Karpas-422 (cell line): ENCODE measurements at regions not wholly inside any gene's neighbourhood (a gene's known extent, or its start where the extent isn't known, plus 50 kb on each side); places are given as distances from the start of the nearest gene placed in this dataset.

ENCODE experiments used
- DNase-seq: peaks from one replicate; pipeline ENCODE4 v3.0.0-alpha.2; 2015
- H2AFZ ChIP-seq: fragments of 200-600 bp; sonication (generic); 2 replicates; pipeline ENCODE4 v1.6.1; 2014; ENCODE audit warnings: antibody characterized with exemption, low read length, mixed read lengths
- H3K27ac ChIP-seq: fragments of 200-600 bp; sonication (generic); 2 replicates; pipeline ENCODE4 v1.5.1; 2014; ENCODE audit warnings: mild to moderate bottlenecking, low read length, moderate library complexity
- H3K27me3 ChIP-seq: fragments of 200-600 bp; sonication (generic); 2 replicates; pipeline ENCODE4 v1.6.1; 2014; ENCODE audit warnings: low read length, mixed read lengths
- H3K36me3 ChIP-seq: fragments of 200-600 bp; sonication (generic); 2 replicates; pipeline ENCODE4 v1.6.1; 2014; ENCODE audit warnings: low read length, mixed read lengths; ENCODE audit not compliant: insufficient read depth
- H3K4me1 ChIP-seq: fragments of 200-600 bp; sonication (generic); 2 replicates; pipeline ENCODE4 v1.6.1; 2014; ENCODE audit warnings: mild to moderate bottlenecking, low read length, mixed read lengths
- H3K4me2 ChIP-seq: fragments of 200-600 bp; sonication (generic); 2 replicates; pipeline ENCODE4 v1.6.1; 2014; ENCODE audit warnings: low read length, low read depth, mild to moderate bottlenecking; ENCODE audit not compliant: poor library complexity, severe bottlenecking
- H3K4me3 ChIP-seq: fragments of 200-600 bp; sonication (generic); 2 replicates; pipeline ENCODE4 v1.5.1; 2014; ENCODE audit warnings: mild to moderate bottlenecking, antibody characterized with exemption, low read length, mixed read lengths
- H3K79me2 ChIP-seq: fragments of 200-600 bp; sonication (generic); 2 replicates; pipeline ENCODE4 v1.6.1; 2014; ENCODE audit warnings: mild to moderate bottlenecking, low read length, mixed read lengths
- H3K9ac ChIP-seq: fragments of 200-600 bp; sonication (generic); 2 replicates; pipeline ENCODE4 v1.6.0; 2014; ENCODE audit warnings: low read length
- H3K9me2 ChIP-seq: fragments of 200-600 bp; sonication (generic), shearing (Covaris generic); replicated peaks from 2 replicates; pipeline ENCODE4 v1.6.0; 2014; ENCODE audit warnings: mild to moderate bottlenecking, low read length, moderate library complexity; ENCODE audit not compliant: insufficient read depth
- H3K9me3 ChIP-seq: fragments of 300-700, 200-600 bp; sonication (generic); 2 replicates; pipeline ENCODE4 v1.6.1; 2014; ENCODE audit warnings: low read length, mixed read lengths
- H4K20me1 ChIP-seq: fragments of 200-600 bp; sonication (generic); 2 replicates; pipeline ENCODE4 v1.6.1; 2014; ENCODE audit warnings: mild to moderate bottlenecking, antibody characterized with exemption, low read length, low read depth; ENCODE audit not compliant: insufficient read depth

GRCh38 chr2:41293491-41293890, 754.3 kb upstream of the PKDCC start:
- H3K4me2 ChIP-seq: no peak overlapping the region
- H3K9me3 ChIP-seq: no peaks in the 10 kb centered on the region
- H3K9ac ChIP-seq: no peak overlapping the region
- H4K20me1 ChIP-seq: no peaks in the 10 kb centered on the region
- H3K4me1 ChIP-seq: no peaks in the 10 kb centered on the region
- no peaks in the 10 kb centered on the region for H3K36me3 ChIP-seq
- DNase-seq: no peak
- no peak overlapping the region for H3K27ac ChIP-seq
- H2AFZ ChIP-seq: no peak overlapping the region
- no peak overlapping the region for H3K4me3 ChIP-seq
- H3K9me2 ChIP-seq: no peaks in the 10 kb centered on the region
- H3K79me2 ChIP-seq: no peaks in the 10 kb centered on the region
- H3K27me3 ChIP-seq: no peaks in the 10 kb centered on the region; the same call in 1 of the 2 replicates

- Histone ChIP-seq H3K9ac (no peak overlapping the region), H3K9me2 (no peaks in the 10 kb centered on the region), H3K9me3 (no peaks in the 10 kb centered on the region), H3K4me3 (no peak overlapping the region), H3K27me3 (no peaks in the 10 kb centered on the region; the same call in 1 of the 2 replicates), H3K4me1 (no peaks in the 10 kb centered on the region), H3K36me3 (no peaks in the 10 kb centered on the region), H3K4me2 (no peak overlapping the region), H4K20me1 (no peaks in the 10 kb centered on the region), H2AFZ (no peak overlapping the region), H3K27ac (no peak overlapping the region), H3K79me2 (no peaks in the 10 kb centered on the region)
- DNase-seq: no peak
Measured at GRCh38 chr2:41294331-41294730, 753.5 kb upstream of the PKDCC start.

- Histone ChIP-seq H3K27ac (no peak overlapping the region), H3K9ac (no peak overlapping the region), H2AFZ (no peak overlapping the region), H3K79me2 (no peaks in the 10 kb centered on the region), H3K9me2 (0 out of 2 replicates have a peak, but pooled peaks cover 5% of the 10 kb centered on the region), H3K4me3 (no peak overlapping the region), H3K27me3 (no peaks in the 10 kb centered on the region), H3K36me3 (no peaks in the 10 kb centered on the region), H3K4me2 (no peak overlapping the region), H3K4me1 (no peaks in the 10 kb centered on the region), H3K9me3 (no peaks in the 10 kb centered on the region), H4K20me1 (no peaks in the 10 kb centered on the region)
- DNase-seq: no peak
Measured at GRCh38 chr2:41313082-41313481, 734.7 kb upstream of the PKDCC start.

GRCh38 chr2:41314511-41315070, 733.2 kb upstream of the PKDCC start:
- Histone ChIP-seq H4K20me1 (no peaks in the 10 kb centered on the region), H3K4me1 (no peaks in the 10 kb centered on the region), H3K27ac (no peak overlapping the region), H3K36me3 (no peaks in the 10 kb centered on the region), H3K4me2 (no peak overlapping the region), H2AFZ (no peak overlapping the region), H3K4me3 (no peak overlapping the region), H3K9me2 (0 out of 2 replicates have a peak, but pooled peaks cover 3% of the 10 kb centered on the region), H3K9ac (no peak overlapping the region), H3K79me2 (no peaks in the 10 kb centered on the region), H3K27me3 (no peaks in the 10 kb centered on the region), H3K9me3 (no peaks in the 10 kb centered on the region)
- no peak for DNase-seq

- Histone ChIP-seq H3K4me2 (no peak overlapping the region), H3K27me3 (no peaks in the 10 kb centered on the region), H4K20me1 (no peaks in the 10 kb centered on the region), H3K9me3 (no peaks in the 10 kb centered on the region), H3K4me1 (no peaks in the 10 kb centered on the region), H3K36me3 (no peaks in the 10 kb centered on the region), H3K9me2 (no peaks in the 10 kb centered on the region), H3K4me3 (no peak overlapping the region), H3K9ac (no peak overlapping the region), H3K27ac (no peak overlapping the region), H3K79me2 (no peaks in the 10 kb centered on the region), H2AFZ (no peak overlapping the region)
- no peak for DNase-seq
Measured at GRCh38 chr2:41319437-41319836, 728.4 kb upstream of the PKDCC start.

- no peaks in the 10 kb centered on the region for H4K20me1 ChIP-seq
- H3K4me2 ChIP-seq: no peak overlapping the region
- no peak overlapping the region for H3K27ac ChIP-seq
- H2AFZ ChIP-seq: no peak overlapping the region
- H3K4me1 ChIP-seq: no peaks in the 10 kb centered on the region
- H3K4me3 ChIP-seq: no peak overlapping the region
- no peaks in the 10 kb centered on the region for H3K9me3 ChIP-seq
- no peak for DNase-seq
- H3K27me3 ChIP-seq: no peaks in the 10 kb centered on the region
- H3K9me2 ChIP-seq: no peaks in the 10 kb centered on the region
- no peaks in the 10 kb centered on the region for H3K79me2 ChIP-seq
- H3K36me3 ChIP-seq: no peaks in the 10 kb centered on the region
- H3K9ac ChIP-seq: no peak overlapping the region
Measured at GRCh38 chr2:41320491-41320890, 727.3 kb upstream of the PKDCC start.

- no peaks in the 10 kb centered on the region for H3K79me2 ChIP-seq
- H3K4me3 ChIP-seq: no peak overlapping the region
- no peaks in the 10 kb centered on the region for H3K36me3 ChIP-seq
- H4K20me1 ChIP-seq: no peaks in the 10 kb centered on the region
- no peak overlapping the region for H2AFZ ChIP-seq
- H3K9me3 ChIP-seq: no peaks in the 10 kb centered on the region
- DNase-seq: no peak
- H3K4me2 ChIP-seq: no peak overlapping the region
- H3K9ac ChIP-seq: no peak overlapping the region
- no peaks in the 10 kb centered on the region for H3K4me1 ChIP-seq
- no peak overlapping the region for H3K27ac ChIP-seq
- no peaks in the 10 kb centered on the region for H3K9me2 ChIP-seq
- no peaks in the 10 kb centered on the region for H3K27me3 ChIP-seq
Measured at GRCh38 chr2:41321351-41321750, 726.5 kb upstream of the PKDCC start.

GRCh38 chr2:41326851-41327250, 721.0 kb upstream of the PKDCC start:
- Histone ChIP-seq H3K9ac (no peak overlapping the region), H3K27ac (no peak overlapping the region), H3K27me3 (no peaks in the 10 kb centered on the region), H3K79me2 (no peaks in the 10 kb centered on the region), H3K9me3 (no peaks in the 10 kb centered on the region), H4K20me1 (no peaks in the 10 kb centered on the region), H3K4me1 (no peaks in the 10 kb centered on the region), H3K4me2 (no peak overlapping the region), H3K36me3 (no peaks in the 10 kb centered on the region), H3K9me2 (0 out of 2 replicates have a peak, but pooled peaks cover 3% of the 10 kb centered on the region), H3K4me3 (no peak overlapping the region), H2AFZ (no peak overlapping the region)
- no peak for DNase-seq
